NCI-H1105 treated with DMSO at 0.1 percent for 48 hours (cell line): ENCODE measurements at regions not wholly inside any gene's neighbourhood (a gene's known extent, or its start where the extent isn't known, plus 50 kb on each side); places are given as distances from the start of the nearest gene placed in this dataset.

Experiments
- DNase-seq: peaks from one replicate; lab custom pipeline; 2025; lab: John Stamatoyannopoulos, UW

DNA sequence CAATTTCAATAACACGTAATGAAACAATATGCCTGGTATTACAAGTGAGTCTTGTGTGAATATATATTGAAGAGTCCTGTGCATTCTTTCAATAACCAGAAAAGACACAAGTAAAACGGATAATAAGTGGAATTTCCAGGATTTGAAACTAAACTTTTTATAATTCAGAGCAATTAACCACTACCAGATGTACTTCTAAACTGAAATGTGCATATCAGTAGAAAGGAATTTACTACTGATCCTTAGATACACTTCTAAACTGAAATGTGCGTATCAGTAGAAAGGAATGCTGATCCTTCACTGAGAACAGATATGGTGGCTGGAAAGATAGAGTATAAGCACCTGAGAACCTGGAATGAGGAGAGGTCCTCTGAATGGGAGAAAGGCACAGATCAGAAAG is 470.9 kb upstream of the SPHKAP start:
- DNase-seq, result no peak

DNA sequence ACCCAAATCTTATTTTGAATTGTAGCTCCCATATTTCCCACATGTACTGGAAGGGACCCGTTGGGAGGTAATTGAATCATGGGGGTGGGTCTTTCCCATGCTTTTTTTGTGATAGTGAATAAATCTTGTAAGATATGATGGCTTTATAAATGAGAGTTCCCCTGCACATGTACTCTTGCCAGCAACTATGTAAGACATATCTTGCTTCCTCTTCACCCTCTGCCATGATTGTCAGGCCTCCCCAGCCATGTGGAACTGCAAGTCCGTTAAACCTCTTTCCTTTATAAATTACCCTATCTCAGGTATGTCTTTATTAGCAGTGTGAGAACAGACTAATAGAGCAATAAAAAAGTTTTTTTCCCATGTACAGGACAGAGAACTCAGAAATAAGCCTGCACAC is 468.4 kb upstream of the SPHKAP start:
- no peak for DNase-seq

DNA sequence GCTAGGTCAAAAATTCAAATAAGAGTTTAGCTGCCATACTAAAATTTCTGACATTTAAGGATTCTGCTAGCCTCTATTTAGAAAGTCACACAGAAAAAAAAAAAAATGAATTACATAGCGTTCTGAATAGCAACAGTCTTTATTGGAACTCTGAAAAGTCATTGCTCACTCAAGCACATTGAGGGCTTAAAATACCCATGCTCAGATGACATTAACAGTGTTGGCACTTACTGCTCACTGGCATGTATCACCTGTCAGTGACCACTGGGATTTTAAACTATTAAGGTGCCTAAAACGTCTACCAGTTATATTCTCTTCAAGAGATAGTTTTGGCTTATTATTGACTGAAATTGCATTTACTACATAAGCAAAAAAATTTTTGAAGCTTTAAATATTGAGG is 468.0 kb upstream of the SPHKAP start:
- no peak for DNase-seq

DNA sequence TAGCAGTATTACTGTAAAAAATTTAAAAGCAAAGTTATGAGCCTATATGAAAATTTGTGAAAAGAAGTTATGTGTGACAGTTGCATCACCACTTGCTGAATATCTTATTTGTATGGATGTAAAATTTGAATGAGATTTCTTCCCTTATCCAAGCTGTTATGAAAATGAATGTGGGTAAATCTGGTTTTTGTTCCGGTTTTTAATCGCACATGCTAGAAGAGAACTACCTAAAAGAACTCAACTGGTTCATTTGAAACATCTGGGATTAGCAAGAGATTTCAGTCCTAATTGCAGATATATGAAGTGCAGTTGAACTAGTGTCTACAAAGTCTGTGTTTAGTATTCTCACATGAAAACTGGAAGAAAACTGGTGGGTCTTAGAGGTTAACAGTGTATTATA is 467.1 kb upstream of the SPHKAP start:
- no peak for DNase-seq

DNA sequence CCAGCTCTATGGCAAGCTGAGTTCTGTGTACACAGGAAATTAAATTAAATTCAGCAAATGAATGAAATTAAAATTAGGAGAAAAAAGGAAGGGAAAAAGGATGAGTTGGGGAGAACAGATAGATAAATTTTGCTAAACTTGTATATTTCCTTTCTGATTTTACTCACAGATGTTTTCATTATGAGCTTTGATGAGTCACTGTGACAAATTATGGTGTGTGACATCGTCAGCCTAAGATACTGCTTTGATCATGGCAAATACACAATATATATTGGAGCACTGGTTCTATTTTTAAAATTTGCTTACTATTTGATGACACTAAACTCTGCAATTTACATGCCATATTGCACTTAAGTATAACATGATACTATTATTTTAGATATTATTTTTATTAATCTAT is 464.6 kb upstream of the SPHKAP start:
- no peak for DNase-seq

DNA sequence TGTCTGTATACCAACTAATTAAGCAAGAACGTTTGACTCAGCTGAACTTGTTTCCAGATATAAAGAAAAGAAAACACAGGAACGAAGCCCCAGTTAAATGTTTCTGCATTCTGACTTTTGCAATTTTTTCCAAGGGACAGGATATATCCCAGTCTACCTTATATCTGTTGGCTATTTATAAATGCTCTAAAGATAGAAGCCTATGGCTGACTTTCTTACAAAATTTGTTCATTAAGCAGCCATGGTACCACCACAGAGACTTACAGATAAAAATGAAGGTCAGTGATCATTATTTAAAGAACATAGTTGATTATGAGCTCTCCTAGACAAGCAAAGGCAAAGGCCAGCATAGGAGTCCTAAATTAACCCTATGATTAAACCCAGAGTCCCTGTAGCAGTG is 462.7 kb upstream of the SPHKAP start:
- DNase-seq, result no peak

DNA sequence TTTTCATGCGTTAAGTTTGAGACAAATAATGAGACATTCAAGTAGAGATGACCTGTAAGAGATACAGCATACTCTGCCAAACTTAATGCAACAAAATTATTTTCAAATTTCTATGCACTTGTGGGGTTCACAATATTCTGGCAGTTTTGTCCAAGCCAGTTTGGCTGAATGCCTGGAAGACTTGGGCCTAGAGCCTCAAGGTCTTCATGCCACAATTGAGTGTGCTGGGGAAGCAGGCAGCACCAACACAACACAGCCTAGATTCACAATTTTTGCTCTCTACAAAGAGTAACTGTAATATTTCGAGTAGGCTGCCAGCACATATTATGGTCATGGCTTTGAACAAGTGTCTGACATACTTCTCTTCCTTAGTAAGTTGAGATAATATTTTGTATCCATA is 461.4 kb upstream of the SPHKAP start:
- no peak for DNase-seq

DNA sequence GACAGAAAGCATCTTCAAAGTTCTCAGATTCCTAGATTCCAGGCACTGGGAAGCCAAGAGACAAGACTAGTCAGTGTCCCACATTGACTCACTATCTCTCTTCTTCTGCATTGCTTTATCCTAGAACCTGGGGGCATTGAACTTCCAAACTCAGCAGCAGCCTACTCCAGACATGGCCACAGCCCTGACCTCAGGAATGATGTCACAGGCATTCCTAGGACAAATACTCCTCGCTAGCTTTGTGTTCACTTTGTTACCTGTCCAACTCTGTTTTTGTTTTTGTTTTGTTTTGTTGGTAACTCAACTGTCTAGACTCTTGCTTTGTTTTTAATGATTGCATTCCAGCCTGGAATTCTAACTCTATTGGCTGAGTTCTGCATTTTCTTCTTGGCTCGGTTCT is 449.3 kb upstream of the SPHKAP start:
- DNase-seq, result no peak

DNA sequence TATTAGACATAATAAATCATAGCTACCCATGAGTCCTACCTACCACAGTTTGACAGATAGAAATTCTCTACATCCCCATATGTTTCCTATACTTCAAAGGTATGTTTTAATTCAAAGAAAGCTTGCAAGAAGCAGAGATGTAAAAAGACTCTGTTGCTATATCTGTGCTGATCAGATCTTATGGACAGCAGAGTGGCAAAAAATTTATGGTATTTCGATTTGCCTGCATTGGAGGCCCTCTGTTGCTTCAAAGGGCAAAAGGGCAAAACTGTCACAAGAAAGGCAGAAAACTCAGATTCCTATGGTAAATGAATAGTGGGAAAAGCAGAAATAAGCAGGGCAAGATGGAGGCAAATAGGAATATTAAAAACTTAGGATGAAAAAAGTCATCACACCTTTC is 447.8 kb upstream of the SPHKAP start:
- no peak for DNase-seq

DNA sequence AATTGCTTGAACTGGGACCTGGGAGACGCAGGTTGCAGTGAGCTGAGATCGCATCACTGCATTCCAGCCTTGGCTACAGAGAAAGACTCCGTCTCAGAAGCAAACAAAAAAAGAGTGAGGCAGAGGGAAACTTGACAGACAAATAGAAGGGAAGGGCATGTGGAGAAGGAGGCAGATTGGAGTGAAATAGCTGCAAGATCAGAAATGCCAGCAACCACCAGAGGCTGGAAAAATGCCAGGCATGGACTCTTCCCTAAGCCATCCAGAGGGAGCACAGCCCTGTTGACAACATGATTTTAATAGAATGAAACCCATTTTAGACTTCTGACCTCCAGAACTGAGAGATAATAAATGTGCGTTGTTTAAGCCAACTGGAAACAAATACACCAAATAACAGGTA is 447.2 kb upstream of the SPHKAP start:
- no peak for DNase-seq

DNA sequence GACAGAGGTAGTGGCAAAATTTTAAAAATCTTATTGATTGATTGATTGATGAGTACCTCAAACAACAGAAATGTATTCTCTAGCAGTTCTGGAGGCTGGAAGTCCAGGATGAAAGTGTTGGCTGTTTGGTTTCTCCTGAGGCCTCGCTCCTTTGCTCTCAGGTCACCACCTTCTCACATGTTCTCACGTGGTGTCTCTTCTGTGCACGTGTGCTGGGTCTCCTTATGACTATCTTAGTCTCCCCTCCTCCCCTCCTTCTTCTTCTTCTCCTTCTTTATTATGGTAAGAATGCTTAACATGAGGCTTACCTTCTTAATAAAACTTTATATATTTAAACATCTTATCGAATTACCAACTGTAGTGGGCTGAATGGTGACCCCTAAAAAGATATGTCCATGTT is 446.0 kb upstream of the SPHKAP start:
- DNase-seq, result no peak

DNA sequence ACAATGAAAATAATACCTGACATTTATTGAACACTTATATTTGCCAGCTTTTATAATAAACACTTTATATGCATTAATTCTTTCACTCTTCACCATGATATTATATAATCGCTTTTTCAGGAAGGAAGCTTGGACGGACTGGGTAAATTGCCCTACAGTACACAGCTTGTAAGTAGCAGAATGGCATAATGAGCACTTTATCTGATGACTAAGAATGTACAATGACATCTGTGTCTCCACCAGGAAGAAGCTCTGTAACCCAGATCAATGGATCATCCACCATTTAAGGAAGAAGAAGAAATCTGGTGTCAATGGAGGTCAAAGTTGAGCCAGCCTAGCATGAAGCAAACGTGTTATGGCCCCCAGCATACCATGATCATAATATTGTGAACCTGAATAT is 444.0 kb upstream of the SPHKAP start:
- no peak for DNase-seq

DNA sequence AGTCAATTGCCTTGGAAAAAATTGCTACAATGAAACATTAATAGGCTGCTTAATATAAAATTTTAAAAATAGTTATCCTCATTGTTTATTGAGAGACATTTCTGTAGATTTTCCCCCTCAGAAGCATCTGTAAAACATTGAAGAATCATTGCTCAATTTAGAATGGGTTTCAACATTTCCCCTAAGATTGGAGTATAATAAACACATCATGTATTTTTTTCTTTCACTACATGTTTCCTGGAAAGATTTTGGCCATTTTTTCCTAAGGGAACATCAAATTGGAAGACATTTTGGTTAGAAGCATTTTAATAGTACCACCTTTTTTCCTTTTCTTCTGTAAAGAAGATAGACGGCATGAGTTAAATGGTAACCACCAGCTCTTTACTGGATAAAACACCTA is 443.2 kb upstream of the SPHKAP start:
- no peak for DNase-seq

DNA sequence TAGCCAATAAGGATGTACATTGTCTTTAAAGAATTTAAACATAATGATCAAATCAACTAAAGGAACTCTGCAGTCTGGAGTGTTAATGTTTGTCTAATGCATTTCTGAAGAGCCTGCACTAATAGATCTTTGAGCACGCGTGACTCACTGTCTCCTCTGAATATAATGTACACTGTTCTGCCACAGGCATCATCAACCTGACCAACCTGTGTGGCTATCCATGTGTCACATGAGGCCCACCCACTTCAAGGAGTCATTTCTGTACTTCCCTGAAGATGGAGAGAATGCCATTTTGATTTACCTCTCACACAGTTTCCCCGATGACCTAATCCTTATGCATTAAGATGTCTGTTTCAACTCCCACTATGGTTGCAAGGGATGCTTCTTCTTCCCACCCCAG is 434.0 kb upstream of the SPHKAP start:
- DNase-seq, result no peak

DNA sequence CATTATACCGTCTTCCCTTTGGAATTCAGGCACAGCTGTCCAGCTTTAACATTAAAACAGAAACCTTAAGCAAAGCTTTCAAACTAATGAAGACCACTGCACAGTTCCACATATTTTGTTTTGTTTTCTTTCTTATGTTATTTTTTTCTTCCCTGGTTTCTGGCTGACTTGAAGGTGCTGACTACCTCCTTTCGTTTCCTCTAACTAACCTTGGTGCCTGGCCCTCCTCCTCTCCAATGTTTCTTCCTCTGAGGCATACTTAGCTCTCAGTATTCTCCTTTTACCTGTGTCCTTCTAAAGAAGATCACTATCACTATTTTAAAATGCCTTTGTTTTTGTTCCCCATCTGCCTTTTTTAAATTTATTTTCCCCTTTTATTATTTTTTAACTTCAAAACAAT is 433.3 kb upstream of the SPHKAP start:
- DNase-seq, result no peak

DNA sequence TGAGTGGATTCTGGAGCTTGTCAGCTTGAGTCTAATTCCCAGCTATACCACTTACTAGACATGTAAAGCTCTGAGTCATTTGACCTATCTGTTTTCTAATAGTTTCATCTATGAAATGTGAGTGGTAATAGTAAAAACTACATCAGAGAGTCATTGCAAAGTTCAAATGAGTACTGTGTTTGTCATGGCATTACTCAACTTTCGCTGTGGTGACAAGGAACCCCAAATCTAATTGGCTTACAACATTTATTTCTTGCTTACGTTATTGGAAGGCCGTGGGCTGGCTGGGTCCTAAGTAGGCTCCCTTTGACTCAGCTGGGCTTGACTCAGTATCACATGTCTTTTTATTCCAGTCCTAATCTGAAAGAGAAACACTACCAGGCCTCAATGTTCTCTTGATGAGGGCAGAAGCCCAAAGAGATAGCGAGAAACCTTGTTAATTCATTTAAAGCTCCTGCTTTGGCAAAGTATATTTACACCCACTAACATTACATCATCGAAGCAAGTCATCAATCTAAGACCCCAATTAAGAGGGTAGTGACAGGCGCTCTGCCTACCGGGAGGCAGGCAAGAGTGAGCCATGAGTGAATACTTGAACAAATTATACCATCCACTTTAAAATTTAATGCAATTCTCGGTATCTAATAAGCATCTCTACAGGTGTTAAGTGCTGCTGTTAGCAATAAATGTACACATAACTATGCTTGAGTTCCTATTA is 431.8 kb upstream of the SPHKAP start:
- DNase-seq, result peak; percentile 37

DNA sequence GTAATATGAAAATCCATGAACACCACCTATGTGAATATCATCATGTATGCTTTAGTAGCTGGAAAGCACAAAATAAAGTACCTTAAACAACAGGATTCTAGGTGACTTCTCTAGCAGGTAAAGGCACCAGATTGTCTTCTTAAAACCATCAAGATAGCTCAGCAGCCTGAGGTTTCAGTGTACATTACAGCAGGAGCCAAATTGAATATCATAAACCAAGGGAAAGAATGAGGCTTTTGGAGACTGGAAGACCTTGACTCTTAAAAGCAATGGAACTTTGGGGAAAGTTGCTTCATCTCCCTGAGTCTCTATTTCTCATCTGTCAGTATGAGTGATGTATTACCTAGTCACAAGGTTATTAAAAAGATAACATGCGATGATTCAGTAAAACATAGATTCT is 429.7 kb upstream of the SPHKAP start:
- DNase-seq, result no peak

DNA sequence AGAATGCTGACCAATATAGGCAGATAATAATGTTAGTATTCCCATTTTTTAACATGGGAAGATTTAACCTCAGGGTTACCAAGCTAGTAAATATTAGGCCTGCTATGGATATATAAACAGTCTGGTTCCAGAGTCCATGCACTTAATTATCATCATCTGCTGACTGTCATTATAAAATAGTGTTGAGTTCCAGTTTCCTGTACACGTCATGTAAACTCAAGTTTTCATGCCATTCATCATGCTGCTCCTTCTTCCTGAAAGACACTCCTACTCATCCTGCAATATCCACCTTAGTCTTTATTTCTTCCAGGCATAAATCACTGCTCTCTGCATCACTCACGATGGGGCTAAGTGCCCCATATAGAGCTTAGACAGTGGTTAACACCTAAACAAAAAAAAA is 420.8 kb upstream of the SPHKAP start:
- no peak for DNase-seq

DNA sequence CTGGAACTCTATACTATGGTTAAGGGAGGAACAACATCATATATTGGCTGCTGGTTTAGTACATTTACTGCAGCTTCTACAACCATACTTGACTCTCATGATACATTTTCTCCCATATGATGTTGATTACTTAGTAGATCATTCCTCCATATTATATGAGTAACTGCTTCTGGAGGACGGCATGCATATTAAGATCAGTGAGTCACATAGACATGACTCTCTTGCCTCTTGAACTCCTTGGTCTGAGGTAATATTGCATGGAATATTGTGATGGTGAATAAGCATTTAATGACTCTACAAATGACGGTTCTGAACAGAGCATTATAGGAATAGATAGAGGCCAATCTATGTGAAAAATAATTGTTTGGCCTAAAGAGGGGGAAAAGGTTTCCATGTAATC is 418.8 kb upstream of the SPHKAP start:
- DNase-seq, result no peak

DNA sequence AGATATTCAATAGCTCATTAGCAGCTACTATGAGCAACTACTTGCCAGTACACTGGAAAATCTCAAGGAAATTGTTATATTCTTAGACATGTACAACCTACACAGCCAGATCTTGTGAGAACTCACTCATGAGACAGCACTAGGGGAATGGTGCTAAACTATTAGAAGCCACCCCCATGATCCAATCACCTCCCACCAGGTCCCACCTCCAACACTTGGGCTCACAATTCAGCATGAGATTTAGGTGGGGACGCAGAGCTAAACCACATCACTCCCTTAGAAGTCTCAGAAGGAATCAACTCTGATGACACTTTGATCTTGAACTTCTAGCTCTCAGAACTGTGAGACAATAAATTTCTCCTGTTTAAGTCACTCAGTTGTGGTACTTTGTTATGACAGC is 418.3 kb upstream of the SPHKAP start:
- DNase-seq, result no peak

DNA sequence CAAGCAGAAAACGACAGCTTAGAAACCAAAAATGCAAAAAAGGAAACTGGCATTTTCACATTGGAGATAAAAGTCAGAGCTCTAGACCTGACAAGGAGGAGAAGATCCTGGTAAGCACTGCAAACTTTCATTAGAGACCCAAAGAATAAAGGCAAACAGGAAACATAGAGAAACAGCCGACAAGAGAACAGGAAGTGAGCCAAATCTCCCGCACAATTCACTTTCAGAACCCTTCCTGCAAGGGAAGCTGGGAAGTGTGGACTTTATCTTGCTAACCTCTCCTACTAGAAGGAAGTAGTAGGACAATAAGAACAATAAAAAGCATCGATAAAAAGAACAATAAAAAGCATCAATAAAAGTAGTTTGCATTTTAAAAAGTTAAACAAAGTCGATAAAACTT is 417.8 kb upstream of the SPHKAP start:
- no peak for DNase-seq

DNA sequence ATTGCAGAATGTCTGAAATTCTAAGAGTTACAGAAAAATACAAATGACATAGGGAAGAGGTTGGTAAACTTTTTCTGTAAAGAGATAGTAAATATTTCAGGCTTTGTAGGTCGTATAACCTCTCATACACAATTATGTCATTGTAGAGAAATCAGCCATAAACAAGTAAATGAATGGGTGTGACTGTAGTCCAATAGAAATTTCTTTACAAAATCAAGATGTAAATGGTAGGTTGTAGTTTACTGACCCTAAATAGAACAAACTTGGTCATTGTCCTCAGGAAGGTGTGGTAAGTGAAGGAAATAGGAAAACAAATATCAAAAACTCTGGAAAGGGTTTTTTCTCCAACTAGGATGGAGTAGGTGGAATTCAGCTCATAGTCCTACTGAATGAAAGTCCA is 415.5 kb upstream of the SPHKAP start:
- DNase-seq, result no peak

DNA sequence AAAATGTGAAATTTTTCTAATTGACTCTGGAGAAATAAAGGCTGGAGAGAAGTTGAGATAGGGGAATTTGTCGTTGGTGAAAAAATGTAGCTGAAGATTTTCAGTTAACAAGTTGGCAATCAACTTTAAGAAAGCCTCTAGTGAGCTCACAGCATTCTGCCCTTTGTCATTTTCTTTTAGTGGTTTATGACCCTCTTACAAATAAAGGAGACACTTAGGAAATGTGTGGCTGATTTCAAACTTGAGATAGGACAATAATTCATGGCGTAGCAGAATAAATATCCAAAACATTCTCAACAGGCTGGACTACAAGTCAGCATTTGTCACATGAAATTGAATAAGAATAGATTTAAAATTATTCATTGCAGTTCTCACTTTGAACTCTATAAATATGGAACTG is 412.5 kb upstream of the SPHKAP start:
- DNase-seq, result no peak

DNA sequence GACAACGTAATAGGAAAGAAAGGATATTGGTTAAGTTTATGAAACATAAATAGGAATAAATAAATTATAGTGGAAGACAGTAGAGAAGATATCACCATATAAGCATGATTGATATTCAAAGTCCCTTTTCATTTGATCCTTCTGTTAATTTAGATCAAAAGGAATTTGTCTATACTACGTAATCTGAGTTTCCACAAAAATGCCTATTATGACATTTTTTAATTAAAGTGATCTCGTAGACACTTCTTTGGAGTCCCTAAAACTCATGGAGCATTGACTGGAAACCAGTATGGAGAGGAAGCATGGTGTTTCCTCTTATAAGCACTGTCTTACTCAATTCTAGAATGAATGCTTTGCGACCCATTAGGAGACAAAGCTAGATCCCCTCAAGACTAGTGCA is 411.4 kb upstream of the SPHKAP start:
- no peak for DNase-seq

DNA sequence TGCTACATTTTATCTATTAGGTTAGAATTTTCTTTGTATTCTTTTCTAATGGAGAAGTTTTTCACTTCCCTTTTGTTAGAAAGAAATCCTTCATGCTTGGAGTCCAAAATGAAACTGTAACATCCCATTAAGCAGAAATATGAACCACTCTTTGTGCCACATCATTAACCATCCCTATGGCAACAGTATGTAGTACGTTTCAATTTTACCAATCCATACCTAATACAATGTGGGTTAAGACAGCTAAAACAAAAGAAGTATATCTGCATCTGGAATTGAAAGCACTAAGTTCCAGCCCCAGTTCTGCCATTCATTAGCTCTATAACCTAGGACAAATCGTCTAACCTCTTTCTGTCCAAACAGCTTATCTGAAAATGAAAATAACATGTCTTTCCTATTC is 409.2 kb upstream of the SPHKAP start:
- DNase-seq, result no peak
